GM04504 (cell line): ENCODE measurements at regions not wholly inside any gene's neighbourhood (a gene's known extent, or its start where the extent isn't known, plus 50 kb on each side); places are given as distances from the start of the nearest gene placed in this dataset.
"Not testable (repeated sequence)": the region's sequence is repeated elsewhere in the genome, so short reads cannot be mapped to it uniquely, and the experiment has no call there.

Experiments
- DNase-seq: peaks from one replicate; pipeline ENCODE4 v3.0.0-alpha.2; 2012; ENCODE audit warnings: low read depth

DNA sequence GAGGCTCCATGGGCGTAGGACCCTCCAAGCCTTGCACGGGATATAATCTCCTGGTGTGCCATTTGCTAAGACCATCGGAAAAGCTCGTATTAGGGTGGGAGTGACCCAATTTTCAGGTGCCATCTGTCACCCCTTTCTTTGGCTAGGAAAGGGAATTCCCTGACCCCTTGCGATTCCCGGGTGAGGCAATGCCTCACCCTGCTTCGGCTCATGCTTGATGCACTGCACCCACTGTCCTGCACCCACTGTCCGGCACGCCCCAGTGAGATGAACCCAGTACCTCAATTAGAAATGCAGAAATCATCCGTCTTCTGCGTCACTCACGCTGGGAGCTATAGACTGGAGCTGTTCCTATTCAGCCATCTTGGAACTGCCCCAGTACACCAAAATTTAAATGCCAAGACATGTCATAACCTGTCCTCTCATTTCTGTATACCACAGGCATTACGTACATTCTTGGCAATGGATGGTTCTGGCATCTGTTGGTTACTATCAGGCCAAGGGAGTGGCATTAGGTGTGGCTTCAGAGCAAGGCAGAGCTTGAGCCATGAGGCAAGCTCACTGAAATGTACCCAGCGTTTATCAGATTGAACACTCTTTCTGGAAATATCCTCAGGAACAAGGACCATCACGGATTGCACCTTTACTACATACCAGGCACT lies 95.4 kb upstream of the GALNT18 start:
- no peak for DNase-seq

DNA sequence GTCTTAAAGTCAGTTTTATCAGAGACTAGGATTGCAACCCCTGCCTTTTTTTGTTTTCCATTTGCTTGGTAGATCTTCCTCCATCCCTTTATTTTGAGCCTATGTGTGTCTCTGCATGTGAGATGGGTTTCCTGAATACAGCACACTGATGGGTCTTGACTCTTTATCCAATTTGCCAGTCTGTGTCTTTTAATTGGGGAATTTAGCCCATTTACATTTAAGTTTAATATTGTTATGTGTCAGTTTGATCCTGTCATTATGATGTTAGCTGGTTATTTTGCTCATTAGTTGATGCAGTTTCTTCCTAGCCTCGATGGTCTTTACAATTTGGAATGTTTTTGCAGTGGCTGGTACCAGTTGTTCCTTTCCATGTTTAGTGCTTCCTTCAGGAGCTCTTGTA lies 93.3 kb upstream of the GALNT18 start:
- not testable (repeated sequence) for DNase-seq

- no peak for DNase-seq
These were observed 88.8 kb upstream of the GALNT18 start for GRCh38 chr11:11710556-11710955.

DNA sequence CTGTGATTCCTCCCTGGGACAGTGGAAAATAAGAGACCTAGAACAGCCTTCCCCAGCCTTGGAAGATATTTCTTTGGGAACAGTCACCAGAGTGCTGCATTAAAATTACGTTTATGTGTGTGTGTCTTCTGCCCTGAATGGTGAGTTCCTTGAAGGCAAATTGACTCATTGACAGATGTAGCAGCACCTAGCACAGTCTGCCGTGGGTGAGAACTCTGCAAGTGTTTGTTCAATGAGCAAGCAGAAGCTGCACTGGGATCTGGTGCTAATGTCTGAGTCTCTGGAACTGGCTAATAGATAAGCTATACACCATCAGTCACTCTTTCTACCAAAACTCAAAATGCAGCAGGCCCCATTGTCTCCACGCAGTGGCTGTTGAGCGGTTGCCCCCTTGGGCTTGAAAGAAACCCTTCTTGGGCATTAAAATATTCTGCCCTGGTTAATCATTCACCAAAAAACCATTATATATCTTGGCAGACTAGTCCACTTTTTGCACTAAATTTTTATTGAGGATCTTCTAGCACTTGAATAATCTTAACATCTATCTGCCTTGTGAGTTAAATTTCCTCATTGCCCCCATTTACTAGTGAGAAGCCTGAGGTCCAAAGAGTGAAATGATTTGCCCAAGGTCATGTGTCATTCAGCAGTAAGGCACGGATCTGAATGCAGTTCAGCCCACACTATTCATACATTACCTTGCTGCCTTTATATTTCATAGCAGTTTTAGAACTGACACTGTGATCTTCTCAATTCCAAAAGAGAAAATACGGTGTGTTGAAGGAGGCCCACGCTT lies 87.8 kb upstream of the GALNT18 start:
- DNase-seq, result no peak

DNA sequence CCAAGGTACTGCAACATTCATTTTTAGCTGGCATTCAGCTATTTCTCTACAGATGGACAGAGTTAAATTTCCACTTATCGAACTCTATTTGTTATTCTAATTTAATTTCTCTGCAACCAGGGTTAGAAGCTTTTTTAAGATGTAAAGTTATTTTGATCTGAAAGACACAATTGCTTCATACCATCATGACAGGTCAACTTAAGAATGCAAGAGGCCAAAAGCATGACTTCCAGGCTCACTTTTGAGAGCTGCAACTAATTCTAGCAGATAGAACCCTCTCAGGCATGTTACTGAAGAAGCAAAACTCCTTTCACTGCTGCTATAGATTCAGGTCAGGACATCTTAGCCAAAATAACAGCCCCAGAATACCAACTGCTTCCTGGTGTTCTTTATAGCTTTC lies 86.5 kb upstream of the GALNT18 start:
- DNase-seq, result peak; percentile 0

DNA sequence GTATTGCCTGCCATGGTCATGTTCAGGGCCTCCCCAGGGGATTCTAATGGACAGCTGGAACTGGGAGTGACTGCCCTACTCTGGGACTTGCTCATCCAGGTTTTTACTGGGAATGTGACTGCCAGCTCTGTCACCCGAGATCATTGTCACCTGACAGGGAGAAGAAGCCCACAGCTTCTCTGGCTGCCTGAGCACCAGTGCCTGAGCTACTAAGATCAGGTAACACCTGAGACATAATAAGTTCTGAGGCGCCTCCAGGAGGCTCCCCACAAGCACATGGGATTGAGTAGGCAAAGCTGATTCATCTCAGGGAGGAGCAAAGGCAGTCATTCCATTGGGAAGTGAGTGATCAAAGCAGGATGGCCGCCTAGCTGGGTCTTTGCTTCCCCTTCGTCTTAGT lies 84.2 kb upstream of the GALNT18 start:
- DNase-seq, result no peak

DNA sequence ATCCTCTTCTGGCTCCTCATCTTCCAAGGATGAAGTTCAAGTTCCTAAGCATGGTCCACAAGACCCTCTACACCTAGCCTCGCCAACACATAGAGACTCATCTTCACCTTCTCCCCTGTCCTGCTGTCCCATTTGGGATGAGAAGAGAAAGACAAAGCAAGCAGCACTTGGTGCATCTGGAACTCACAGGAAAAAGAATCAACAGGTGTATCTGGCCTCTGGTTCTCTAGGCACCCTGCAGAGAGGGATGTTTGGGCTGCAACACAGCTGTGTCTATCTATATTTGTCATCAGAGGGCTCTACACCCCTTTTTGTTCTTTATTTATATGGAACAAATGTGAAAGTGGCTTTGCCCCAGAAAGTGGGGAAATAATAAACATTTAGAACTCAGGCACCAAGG lies 82.1 kb upstream of the GALNT18 start:
- DNase-seq, result no peak

DNA sequence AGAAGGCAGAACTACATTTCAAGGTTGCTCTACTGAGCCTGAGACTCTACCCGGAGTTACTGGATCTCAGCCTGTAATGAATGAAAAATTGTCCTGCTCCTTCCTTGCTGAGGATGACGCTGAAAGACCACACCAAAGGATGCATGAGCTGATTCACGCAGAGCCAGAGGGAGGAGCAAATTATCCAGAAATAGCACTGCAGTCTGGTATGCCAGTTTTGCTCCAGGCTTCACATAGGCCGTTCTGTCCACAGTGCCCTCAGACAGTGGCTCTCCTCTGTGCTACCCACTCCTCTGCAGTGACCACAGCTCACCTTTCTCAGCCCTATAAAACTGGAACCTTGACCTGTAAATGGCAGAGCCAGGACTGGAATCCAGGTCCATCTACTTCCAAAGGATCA lies 79.3 kb upstream of the GALNT18 start:
- DNase-seq, result peak; percentile 10

- no peak for DNase-seq
These were observed 76.0 kb upstream of the GALNT18 start for GRCh38 chr11:11697796-11698195.

- no peak for DNase-seq
These were observed 69.7 kb upstream of the GALNT18 start for GRCh38 chr11:11691296-11692151.

- DNase-seq, result no peak
These were observed 59.7 kb upstream of the GALNT18 start for GRCh38 chr11:11681536-11681935.

- DNase-seq, result no peak
These were observed 56.0 kb upstream of the GALNT18 start for GRCh38 chr11:11677672-11678356.

DNA sequence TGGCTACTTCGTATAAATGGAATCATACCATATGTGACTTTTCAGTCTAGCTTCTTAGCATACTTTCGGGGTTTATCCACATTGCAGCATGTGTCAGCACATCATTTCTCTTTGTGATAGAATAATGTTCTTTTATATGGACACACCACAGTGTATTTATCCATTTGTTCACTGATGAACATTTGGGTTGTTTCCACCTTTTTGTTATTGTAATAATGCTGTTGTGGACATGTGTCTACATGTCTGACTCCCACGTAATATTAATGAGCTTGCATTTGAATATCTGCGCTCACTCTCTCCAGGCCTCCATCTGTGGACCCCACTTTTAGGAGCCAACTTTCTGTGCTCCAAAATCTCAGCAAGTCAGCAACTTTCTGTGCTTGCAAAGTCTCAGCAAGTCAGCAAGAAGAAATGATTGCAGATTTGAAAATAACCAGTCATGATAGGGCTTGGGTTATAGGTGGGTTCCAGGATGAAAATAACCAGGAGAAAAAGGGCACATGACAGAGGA lies 53.9 kb upstream of the GALNT18 start:
- no peak for DNase-seq

DNA sequence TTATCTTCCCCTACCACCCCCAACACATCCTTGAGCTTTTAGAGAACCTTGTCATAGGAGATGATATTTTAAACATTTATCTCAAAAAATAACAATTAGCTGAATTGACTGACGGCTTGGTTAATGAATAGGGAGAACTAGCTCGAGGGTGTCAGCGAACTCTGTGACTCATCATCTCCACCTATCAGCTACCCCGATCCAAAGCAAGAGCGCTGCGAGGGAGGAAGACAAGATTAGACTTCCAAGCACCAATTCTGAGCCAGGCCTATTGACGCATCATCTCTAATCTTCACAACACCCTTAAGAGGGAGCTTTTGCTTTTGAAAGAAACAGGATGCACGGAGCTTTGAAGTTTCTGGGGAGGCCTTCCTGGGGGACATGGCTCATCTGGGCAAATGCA lies 51.0 kb upstream of the GALNT18 start:
- no peak for DNase-seq

DNA sequence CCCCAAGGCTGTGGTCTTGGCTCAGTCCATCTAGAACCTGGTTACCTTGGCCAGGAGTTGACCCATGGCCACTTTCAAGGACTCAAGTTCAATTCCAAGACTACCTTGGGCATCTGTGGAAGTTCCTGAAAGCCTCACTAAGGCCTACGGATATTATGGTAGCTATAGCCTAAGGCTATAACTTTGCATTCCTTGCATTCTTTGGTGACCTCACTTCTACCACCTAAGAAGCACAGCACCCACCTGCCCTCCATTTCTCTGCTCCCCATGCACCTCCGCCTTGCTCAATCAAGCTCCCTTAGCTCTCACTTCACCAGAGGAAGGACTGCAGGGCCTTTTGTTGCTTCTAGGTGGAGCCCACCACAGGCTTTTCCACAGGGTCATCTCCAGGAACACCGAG lies 50.3 kb upstream of the GALNT18 start:
- no peak for DNase-seq
